ENCODE measurements at regions not wholly inside any gene's neighbourhood (a gene's known extent, or its start where the extent isn't known, plus 50 kb on each side); places are given as distances from the start of the nearest gene placed in this dataset.

GRCh38 chr2:38243186-38243880 lies 133.7 kb downstream of the ATL2 start:
- H3K27me3 Mint-ChIP-seq (ENCODE audit: low read depth) = no peaks in the 10 kb centered on the region
- no peaks in the 10 kb centered on the region for H3K9me3 Mint-ChIP-seq
- ChIA-PET POLR2A (no interaction called here), CTCF (interaction anchor here (1.8 kb wide), 1 partner anchor 10 kb away, joined by 5 read pairs; no protein-coding TSS in a partner anchor)
- H3K36me3 Mint-ChIP-seq = no peaks in the 10 kb centered on the region
- TF ChIP-seq HMGXB4 (CRISPR knock-in tag; IDR thresholded peaks at IDR 0.05) (no peak), JAZF1 (CRISPR knock-in tag; IDR thresholded peaks at IDR 0.05) (no peak), E2F1 (CRISPR knock-in tag; IDR thresholded peaks at IDR 0.05) (no peak), ZNF416 (CRISPR knock-in tag; IDR thresholded peaks at IDR 0.05) (no peak), OVOL2 (CRISPR knock-in tag; IDR thresholded peaks at IDR 0.05; ENCODE audit: borderline replicate concordance) (no peak), ZNF532 (CRISPR knock-in tag; IDR thresholded peaks at IDR 0.05; ENCODE audit: borderline replicate concordance) (no peak), TP53 (CRISPR knock-in tag; IDR thresholded peaks at IDR 0.05) (no peak), CTCF (IDR thresholded peaks at IDR 0.05) (no peak)
- DNase-seq (ENCODE audit: low spot score) (no peak), ATAC-seq (no peak)
- peaks cover 6% of the 10 kb centered on the region; the same call in 1 of the 2 replicates for H3K4me1 Mint-ChIP-seq
- H3K4me3 Mint-ChIP-seq = no peak overlapping the region
- H3K27ac Mint-ChIP-seq = no peak overlapping the region

- H3K36me3 Mint-ChIP-seq = no peaks in the 10 kb centered on the region
- POLR2A ChIA-PET = no interaction called here
- H3K27me3 Mint-ChIP-seq (ENCODE audit: low read depth) = no peaks in the 10 kb centered on the region
- CTCF ChIA-PET = interaction anchor here (0.6 kb wide), 1 partner anchor 11 kb away, joined by 3 read pairs; no protein-coding TSS in a partner anchor
- H3K4me1 Mint-ChIP-seq = peaks cover 1% of the 10 kb centered on the region; the same call in 1 of the 2 replicates
- DNase-seq (ENCODE audit: low spot score) = no peak
- ATAC-seq = no peak
- no peak overlapping the region for H3K4me3 Mint-ChIP-seq
- peaks cover 9% of the 10 kb centered on the region for H3K9me3 Mint-ChIP-seq
- H3K27ac Mint-ChIP-seq = no peak overlapping the region
- TF ChIP-seq JAZF1 (CRISPR knock-in tag; IDR thresholded peaks at IDR 0.05) (no peak), ZBTB21 (CRISPR knock-in tag; IDR thresholded peaks at IDR 0.05; ENCODE audit: borderline replicate concordance) (no peak), ZNF423 (CRISPR knock-in tag; IDR thresholded peaks at IDR 0.05) (no peak), IRF1 (CRISPR knock-in tag; IDR thresholded peaks at IDR 0.05) (no peak), PRDM15 (CRISPR knock-in tag; IDR thresholded peaks at IDR 0.05) (no peak), ATF1 (CRISPR knock-in tag; IDR thresholded peaks at IDR 0.05) (no peak), CTCF (IDR thresholded peaks at IDR 0.05) (no peak), KAT7 (CRISPR knock-in tag; IDR thresholded peaks at IDR 0.05; ENCODE audit: borderline replicate concordance) (no peak), RELA (CRISPR knock-in tag; IDR thresholded peaks at IDR 0.05; ENCODE audit: borderline replicate concordance) (no peak)
Observed at GRCh38 chr2:38239452-38239851, 137.6 kb downstream of the ATL2 start.
